ENCODE measurements at regions not wholly inside any gene's neighbourhood (a gene's known extent, or its start where the extent isn't known, plus 50 kb on each side); places are given as distances from the start of the nearest gene placed in this dataset.

- DNase-seq, result no peak
- H4K20me1 ChIP-seq (ENCODE audit: control insufficient read depth, insufficient read depth, low read length, poor library complexity, severe bottlenecking), result no peaks in the 10 kb centered on the region
- intact Hi-C loops (cut with micrococcal nuclease), result no loop called here
- no peaks in the 10 kb centered on the region for H3K4me1 ChIP-seq (ENCODE audit: control insufficient read depth in 2 of 2, insufficient read depth in 2 of 2, low read length in 2 of 2)
- ChIA-PET POLR2A (no interaction called here), CTCF (no interaction called here)
- no peak overlapping the region for H3K27ac ChIP-seq (ENCODE audit: low read length in 2 of 2)
- no peak for ATAC-seq (ENCODE audit: low read depth)
- no peak overlapping the region for H3K4me3 ChIP-seq (ENCODE audit: control extremely low read depth in 1 of 5, extremely low read depth in 1 of 5, insufficient read depth in 1 of 5, low read depth in 2 of 5, low read length in 4 of 5)
- H3K9ac ChIP-seq (ENCODE audit: low read length), result no peak overlapping the region
- H3K4me2 ChIP-seq (replicated peaks; ENCODE audit: low read depth, low read length, poor library complexity, severe bottlenecking), result no peak overlapping the region
- no peaks in the 10 kb centered on the region for H3K36me3 ChIP-seq (replicated peaks in 1 of 2; ENCODE audit: control extremely low read depth in 1 of 2, control insufficient read depth in 1 of 2, extremely low read depth in 1 of 2, insufficient read depth in 2 of 2, low read length in 1 of 2)
- H3K9me3 Mint-ChIP-seq (ENCODE audit: insufficient read depth), result peaks cover 3% of the 10 kb centered on the region
- no peaks in the 10 kb centered on the region for H3K4me1 Mint-ChIP-seq
- no peaks in the 10 kb centered on the region for H3K27me3 ChIP-seq (replicated peaks in 1 of 4; ENCODE audit: control extremely low read depth in 1 of 4, control insufficient read depth in 3 of 4, insufficient read depth in 4 of 4, low read length in 3 of 4)
- H3K27ac Mint-ChIP-seq, result no peak overlapping the region
- H3K9me3 ChIP-seq (ENCODE audit: control extremely low read depth in 1 of 3, control insufficient read depth in 2 of 3, insufficient read depth in 1 of 3, low read length in 2 of 3), result peaks cover 0 to 3% (median 3%) of the 10 kb centered on the region in 3 donors
- no peaks in the 10 kb centered on the region for H3K79me2 ChIP-seq (ENCODE audit: control insufficient read depth, insufficient read depth, low read length)
- H3K4me3 Mint-ChIP-seq, result no peak overlapping the region
- H2AFZ ChIP-seq (ENCODE audit: insufficient read depth, low read depth, low read length, poor library complexity, severe bottlenecking), result no peak overlapping the region
- WGBS (ENCODE audit: insufficient coverage), result no CpG with 5 or more reads among the region's 2 CpGs
- TF ChIP-seq EZH2 (IDR thresholded peaks at IDR 0.05; ENCODE audit: borderline replicate concordance, insufficient read depth, low read depth, low read length, poor library complexity, severe bottlenecking), result no peak
- TF ChIP-seq CTCF (IDR thresholded peaks at IDR 0.05), result no peak
- H3K27me3 Mint-ChIP-seq, result no peaks in the 10 kb centered on the region
These were observed 197.1 kb downstream of the SNAPC1 start for GRCh38 chr14:61959348-61959747.

- no peak overlapping the region for H3K9ac ChIP-seq (ENCODE audit: low read length)
- Mint-ChIP-seq H3K4me1 (no peaks in the 10 kb centered on the region), H3K27me3 (peaks cover 5% of the 10 kb centered on the region), H3K9me3 (ENCODE audit: insufficient read depth) (peaks cover 2% of the 10 kb centered on the region), H3K4me3 (no peak overlapping the region), H3K27ac (no peak overlapping the region)
- TF ChIP-seq EZH2 (IDR thresholded peaks at IDR 0.05; ENCODE audit: borderline replicate concordance, insufficient read depth, low read depth, low read length, poor library complexity, severe bottlenecking) (no peak), CTCF (IDR thresholded peaks at IDR 0.05) (no peak)
- no peak overlapping the region for H2AFZ ChIP-seq (ENCODE audit: insufficient read depth, low read depth, low read length, poor library complexity, severe bottlenecking)
- intact Hi-C loops (cut with micrococcal nuclease), result no loop called here
- DNase-seq, result no peak
- H3K27ac ChIP-seq (ENCODE audit: low read length in 2 of 2), result no peak overlapping the region
- no peaks in the 10 kb centered on the region for H3K79me2 ChIP-seq (ENCODE audit: control insufficient read depth, insufficient read depth, low read length)
- H3K4me3 ChIP-seq (ENCODE audit: control extremely low read depth in 1 of 5, extremely low read depth in 1 of 5, insufficient read depth in 1 of 5, low read depth in 2 of 5, low read length in 4 of 5), result no peak overlapping the region
- no peaks in the 10 kb centered on the region for H4K20me1 ChIP-seq (ENCODE audit: control insufficient read depth, insufficient read depth, low read length, poor library complexity, severe bottlenecking)
- ChIA-PET CTCF (no interaction called here), POLR2A (no interaction called here)
- no peak for ATAC-seq (ENCODE audit: low read depth)
- H3K4me2 ChIP-seq (replicated peaks; ENCODE audit: low read depth, low read length, poor library complexity, severe bottlenecking), result no peak overlapping the region
- H3K4me1 ChIP-seq (ENCODE audit: control insufficient read depth in 2 of 2, insufficient read depth in 2 of 2, low read length in 2 of 2), result no peaks in the 10 kb centered on the region
- peaks cover 0 to 3% (median 2%) of the 10 kb centered on the region in 3 donors for H3K9me3 ChIP-seq (ENCODE audit: control extremely low read depth in 1 of 3, control insufficient read depth in 2 of 3, insufficient read depth in 1 of 3, low read length in 2 of 3)
- H3K36me3 ChIP-seq (replicated peaks in 1 of 2; ENCODE audit: control extremely low read depth in 1 of 2, control insufficient read depth in 1 of 2, extremely low read depth in 1 of 2, insufficient read depth in 2 of 2, low read length in 1 of 2), result no peaks in the 10 kb centered on the region
- WGBS (ENCODE audit: insufficient coverage), result no CpG with 5 or more reads among the region's 2 CpGs
- no peaks in the 10 kb centered on the region for H3K27me3 ChIP-seq (replicated peaks in 1 of 4; ENCODE audit: control extremely low read depth in 1 of 4, control insufficient read depth in 3 of 4, insufficient read depth in 4 of 4, low read length in 3 of 4)
These were observed 199.1 kb downstream of the SNAPC1 start for GRCh38 chr14:61961369-61961768.
